HEK293 (cell line): ENCODE measurements at regions not wholly inside any gene's neighbourhood (a gene's known extent, or its start where the extent isn't known, plus 50 kb on each side); places are given as distances from the start of the nearest gene placed in this dataset.

Experiments used
- CTCF ChIA-PET: fragments of 350-600 bp; formaldehyde crosslinking; extraction: SDS; loops from one replicate; lab custom pipeline; 2021; ENCODE audit warnings: antibody characterized with exemption; lab: Yijun Ruan, JAX
- POLR2A ChIA-PET: fragments of 300-600 bp; formaldehyde crosslinking; extraction: SDS; loops from one replicate; lab custom pipeline; 2020; ENCODE audit warnings: antibody characterized with exemption, inconsistent platforms; lab: Yijun Ruan, JAX
- H3K27ac ChIP-seq: fragments of 200-500 bp; sonication (Bioruptor generic); 2 replicates; pipeline ENCODE4 v1.5.1; 2014; ENCODE audit warnings: low read depth, low read length, control low read depth, inconsistent platforms; ENCODE audit errors: extremely low read depth
- H3K36me3 ChIP-seq, 2 experiments: fragments of 200-500 bp in 1 of 2; sonication (Bioruptor generic) in 1 of 2; 1 replicate in 1 of 2; 2 replicates in 1 of 2; pipeline ENCODE4 v1.5.1; 2014 to 2017; ENCODE audit warnings: inconsistent platforms in 2 of 2, low read length in 2 of 2; ENCODE audit not compliant: control insufficient read depth in 2 of 2, insufficient read depth in 1 of 2
- H3K4me1 ChIP-seq: fragments of 200-500 bp; sonication (Bioruptor generic); 2 replicates; pipeline ENCODE4 v1.5.1; 2014; ENCODE audit warnings: mild to moderate bottlenecking, low read length, inconsistent platforms; ENCODE audit not compliant: control insufficient read depth, insufficient read depth
- H3K4me3 ChIP-seq: 2 replicates; pipeline ENCODE4 v1.5.1; 2011; ENCODE audit warnings: low read depth, mild to moderate bottlenecking, control low read depth, low read length, moderate library complexity
- H3K9me3 ChIP-seq: fragments of 200-500 bp; sonication (Bioruptor generic); 2 replicates; pipeline ENCODE4 v1.5.1; 2014; ENCODE audit warnings: low read depth, low read length, inconsistent platforms; ENCODE audit not compliant: control insufficient read depth, insufficient read depth
- WT1 ChIP-seq: fragments of 450-650 bp; formaldehyde crosslinking; IDR thresholded peaks from 2 replicates; pipeline ENCODE4 v1.5.1; 2016; ENCODE audit warnings: missing biosample characterization, missing genetic modification characterization
- YY1 ChIP-seq: fragments of 450-650 bp; formaldehyde crosslinking; IDR thresholded peaks from 2 replicates; pipeline ENCODE4 v1.5.1; 2018; ENCODE audit warnings: missing biosample characterization, missing genetic modification characterization
- ZBTB21 ChIP-seq: fragments of 450-650 bp; formaldehyde crosslinking; IDR thresholded peaks from 2 replicates; pipeline ENCODE4 v1.5.1; 2017; ENCODE audit warnings: missing biosample characterization, missing genetic modification characterization
- ZNF114 ChIP-seq: fragments of 450-650 bp; formaldehyde crosslinking; IDR thresholded peaks from 2 replicates; pipeline ENCODE4 v1.5.0; 2017; ENCODE audit warnings: missing biosample characterization, missing genetic modification characterization
- ZNF140 ChIP-seq: fragments of 450-650 bp; formaldehyde crosslinking; IDR thresholded peaks from 2 replicates; pipeline ENCODE4 v1.5.1; 2016; ENCODE audit warnings: missing biosample characterization, missing genetic modification characterization
- ZNF202 ChIP-seq: fragments of 450-650 bp; formaldehyde crosslinking; IDR thresholded peaks from 2 replicates; pipeline ENCODE4 v1.5.1; 2016; ENCODE audit warnings: missing biosample characterization, missing genetic modification characterization, borderline replicate concordance
- ZNF214 ChIP-seq: fragments of 450-650 bp; formaldehyde crosslinking; IDR thresholded peaks from 2 replicates; pipeline ENCODE4 v1.5.1; 2017; ENCODE audit warnings: missing biosample characterization, mild to moderate bottlenecking, missing genetic modification characterization, borderline replicate concordance
- ZNF324 ChIP-seq: fragments of 450-650 bp; formaldehyde crosslinking; IDR thresholded peaks from 2 replicates; pipeline ENCODE4 v1.5.1; 2016; ENCODE audit warnings: missing biosample characterization, missing genetic modification characterization
- ZNF350 ChIP-seq: fragments of 450-650 bp; formaldehyde crosslinking; IDR thresholded peaks from 2 replicates; pipeline ENCODE4 v1.5.0; 2017; ENCODE audit warnings: missing biosample characterization, mild to moderate bottlenecking, missing genetic modification characterization
- ZNF354C ChIP-seq: fragments of 450-650 bp; formaldehyde crosslinking; IDR thresholded peaks from 2 replicates; pipeline ENCODE4 v1.5.1; 2016; ENCODE audit warnings: missing biosample characterization, missing genetic modification characterization, low read depth, borderline replicate concordance
- ZNF37A ChIP-seq: fragments of 450-650 bp; IDR thresholded peaks from 2 replicates; pipeline ENCODE4 v1.5.1; 2018; ENCODE audit warnings: missing biosample characterization, missing genetic modification characterization
- ZNF404 ChIP-seq: fragments of 450-650 bp; formaldehyde crosslinking; IDR thresholded peaks from 2 replicates; pipeline ENCODE4 v1.5.1; 2017; ENCODE audit warnings: missing biosample characterization, missing genetic modification characterization
- ZNF521 ChIP-seq: fragments of 450-650 bp; formaldehyde crosslinking; IDR thresholded peaks from 2 replicates; pipeline ENCODE4 v1.5.1; 2017; ENCODE audit warnings: missing biosample characterization, mild to moderate bottlenecking, missing genetic modification characterization
- ZNF544 ChIP-seq: fragments of 450-650 bp; formaldehyde crosslinking; IDR thresholded peaks from 2 replicates; pipeline ENCODE4 v1.5.0; 2017; ENCODE audit warnings: missing biosample characterization, missing genetic modification characterization
- ZNF610 ChIP-seq: fragments of 450-650 bp; formaldehyde crosslinking; IDR thresholded peaks from 2 replicates; pipeline ENCODE4 v1.5.1; 2016; ENCODE audit warnings: missing biosample characterization, missing genetic modification characterization, borderline replicate concordance
- ZNF677 ChIP-seq: fragments of 450-650 bp; IDR thresholded peaks from 2 replicates; pipeline ENCODE4 v1.5.0; 2018; ENCODE audit warnings: missing biosample characterization, mild to moderate bottlenecking, missing genetic modification characterization, moderate library complexity
- ZNF843 ChIP-seq: fragments of 450-650 bp; formaldehyde crosslinking; IDR thresholded peaks from 2 replicates; pipeline ENCODE4 v1.5.1; 2016; ENCODE audit warnings: missing biosample characterization, missing genetic modification characterization
- TF ChIP-seq, protein P1 (sequence below): sonication (generic); formaldehyde crosslinking; IDR thresholded peaks from 2 replicates; pipeline ENCODE4 v1.8.1; 2022; ENCODE audit warnings: mild to moderate bottlenecking, moderate library complexity, missing genetic modification reagents
- TF ChIP-seq, protein P2 (sequence below): fragments of 450-650 bp; formaldehyde crosslinking; IDR thresholded peaks from 2 replicates; pipeline ENCODE4 v1.5.1; 2016; ENCODE audit warnings: missing biosample characterization, missing genetic modification characterization
- TF ChIP-seq, protein P3 (sequence below): fragments of 450-650 bp; formaldehyde crosslinking; IDR thresholded peaks from 2 replicates; pipeline ENCODE4 v1.5.1; 2016; ENCODE audit warnings: missing biosample characterization, missing genetic modification characterization
- TF ChIP-seq, protein P4 (sequence below): fragments of 450-650 bp; formaldehyde crosslinking; IDR thresholded peaks from 2 replicates; pipeline ENCODE4 v1.5.1; 2016; ENCODE audit warnings: missing biosample characterization, missing genetic modification characterization

DNA sequence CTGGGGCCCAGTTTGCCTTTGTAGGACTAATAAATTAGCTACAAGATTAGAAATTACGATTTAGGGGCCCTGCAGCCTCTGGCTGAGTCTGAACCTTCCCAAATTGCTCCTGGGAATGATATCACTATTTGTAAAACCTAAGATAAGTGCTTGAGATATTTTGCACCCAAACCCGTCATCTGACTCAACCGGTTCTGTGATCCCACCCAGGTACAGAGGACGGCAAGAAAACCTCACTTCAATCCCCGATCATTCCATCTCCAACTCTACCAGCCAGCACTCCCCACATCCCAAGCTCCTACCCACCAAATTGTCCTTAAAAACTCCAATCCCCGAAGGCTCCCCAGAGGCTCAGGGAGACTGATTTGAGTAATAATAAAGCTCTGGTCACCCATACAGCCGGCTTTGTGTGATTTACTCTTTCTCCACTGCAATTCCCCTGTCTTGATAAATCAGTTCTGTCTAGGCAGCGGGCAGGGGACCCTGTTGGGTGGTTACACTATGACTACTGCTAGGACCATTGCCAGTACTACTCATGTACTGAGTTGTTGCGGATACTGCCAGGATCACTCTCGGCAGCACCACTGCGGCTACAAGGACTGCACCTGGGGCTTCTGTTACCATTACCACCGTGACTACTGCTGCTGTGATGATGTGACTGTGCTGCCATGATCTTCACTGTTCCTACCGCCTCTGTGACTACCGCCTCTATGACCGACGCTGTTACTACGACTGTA is 73.1 kb downstream of the IRF8 start:
- CTCF ChIA-PET, result no interaction called here
- Histone ChIP-seq H3K27ac (no peak overlapping the region), H3K9me3 (no peaks in the 10 kb centered on the region), H3K4me3 (no peak overlapping the region), H3K36me3 (no peaks in the 10 kb centered on the region), H3K4me1 (no peaks in the 10 kb centered on the region)
- TF ChIP-seq ZNF202, result no peak
- TF ChIP-seq ZNF324, result no peak
- TF ChIP-seq YY1, result no peak
- TF ChIP-seq ZBTB21 (tag by site-specific recombination), result no peak
- no peak for TF ChIP-seq ZNF114 (tag by site-specific recombination)
- TF ChIP-seq, protein P1, sequence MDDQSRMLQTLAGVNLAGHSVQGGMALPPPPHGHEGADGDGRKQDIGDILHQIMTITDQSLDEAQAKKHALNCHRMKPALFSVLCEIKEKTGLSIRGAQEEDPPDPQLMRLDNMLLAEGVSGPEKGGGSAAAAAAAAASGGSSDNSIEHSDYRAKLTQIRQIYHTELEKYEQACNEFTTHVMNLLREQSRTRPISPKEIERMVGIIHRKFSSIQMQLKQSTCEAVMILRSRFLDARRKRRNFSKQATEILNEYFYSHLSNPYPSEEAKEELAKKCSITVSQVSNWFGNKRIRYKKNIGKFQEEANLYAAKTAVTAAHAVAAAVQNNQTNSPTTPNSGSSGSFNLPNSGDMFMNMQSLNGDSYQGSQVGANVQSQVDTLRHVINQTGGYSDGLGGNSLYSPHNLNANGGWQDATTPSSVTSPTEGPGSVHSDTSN (CRISPR knock-in tag), result no peak
- no peak for TF ChIP-seq ZNF521 (tag by site-specific recombination)
- no peak for TF ChIP-seq ZNF37A
- no peak for TF ChIP-seq ZNF350
- TF ChIP-seq, protein P2, sequence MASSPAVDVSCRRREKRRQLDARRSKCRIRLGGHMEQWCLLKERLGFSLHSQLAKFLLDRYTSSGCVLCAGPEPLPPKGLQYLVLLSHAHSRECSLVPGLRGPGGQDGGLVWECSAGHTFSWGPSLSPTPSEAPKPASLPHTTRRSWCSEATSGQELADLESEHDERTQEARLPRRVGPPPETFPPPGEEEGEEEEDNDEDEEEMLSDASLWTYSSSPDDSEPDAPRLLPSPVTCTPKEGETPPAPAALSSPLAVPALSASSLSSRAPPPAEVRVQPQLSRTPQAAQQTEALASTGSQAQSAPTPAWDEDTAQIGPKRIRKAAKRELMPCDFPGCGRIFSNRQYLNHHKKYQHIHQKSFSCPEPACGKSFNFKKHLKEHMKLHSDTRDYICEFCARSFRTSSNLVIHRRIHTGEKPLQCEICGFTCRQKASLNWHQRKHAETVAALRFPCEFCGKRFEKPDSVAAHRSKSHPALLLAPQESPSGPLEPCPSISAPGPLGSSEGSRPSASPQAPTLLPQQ (tag by site-specific recombination), result no peak
- TF ChIP-seq, all 188 proteins: peak for 0
- POLR2A ChIA-PET, result no interaction called here

DNA sequence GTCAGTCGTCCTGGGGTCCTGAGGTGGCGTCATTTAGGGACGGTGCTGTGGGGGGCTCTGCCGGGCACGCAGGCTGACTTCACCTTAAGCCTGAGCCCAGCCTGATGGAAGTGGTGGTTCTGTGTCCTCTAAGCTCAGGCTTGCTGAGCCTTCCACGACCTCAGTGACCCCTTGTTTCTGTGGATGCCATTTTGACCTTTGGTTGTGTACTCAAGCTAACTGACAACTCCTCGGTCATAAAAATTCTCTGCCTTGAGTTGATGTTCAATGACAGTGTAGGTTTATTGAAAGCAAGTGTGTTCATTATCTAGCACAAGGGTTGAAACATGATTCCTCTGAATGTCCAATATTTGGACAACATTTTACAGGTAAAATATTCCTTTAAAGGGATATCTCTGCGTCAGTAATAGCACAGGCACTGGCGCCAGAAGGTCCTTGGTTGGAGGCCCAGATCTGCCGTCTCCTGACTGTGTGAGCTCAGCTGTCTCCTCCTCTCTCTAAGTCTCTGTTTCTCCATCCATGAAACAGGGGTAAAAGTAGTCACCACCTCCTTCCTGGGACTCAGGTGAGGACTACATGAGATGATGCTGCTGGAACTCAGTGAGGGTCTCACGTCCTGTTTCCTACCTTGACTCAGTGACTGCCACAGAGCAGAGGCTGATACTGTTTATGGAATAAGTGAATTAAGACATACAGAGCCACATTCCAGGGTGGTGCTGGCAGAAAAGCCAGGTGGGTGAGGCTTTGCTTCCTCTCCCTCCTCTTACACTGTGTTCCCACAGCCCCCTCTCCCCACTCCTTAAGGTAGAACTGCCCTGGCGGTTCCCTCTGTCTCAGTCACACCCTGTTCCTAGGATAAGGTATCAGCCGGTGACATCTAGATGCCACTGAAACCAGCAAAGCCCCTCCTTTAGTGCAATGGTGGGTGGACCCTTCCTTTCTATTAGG is 75.7 kb downstream of the IRF8 start:
- H3K36me3 ChIP-seq, result no peaks in the 10 kb centered on the region
- TF ChIP-seq ZNF404 (tag by site-specific recombination), result no peak
- no peak for TF ChIP-seq ZNF140 (tag by site-specific recombination)
- TF ChIP-seq ZNF610 (tag by site-specific recombination), result no peak
- TF ChIP-seq, protein P1 (CRISPR knock-in tag), result no peak
- TF ChIP-seq, protein P3, sequence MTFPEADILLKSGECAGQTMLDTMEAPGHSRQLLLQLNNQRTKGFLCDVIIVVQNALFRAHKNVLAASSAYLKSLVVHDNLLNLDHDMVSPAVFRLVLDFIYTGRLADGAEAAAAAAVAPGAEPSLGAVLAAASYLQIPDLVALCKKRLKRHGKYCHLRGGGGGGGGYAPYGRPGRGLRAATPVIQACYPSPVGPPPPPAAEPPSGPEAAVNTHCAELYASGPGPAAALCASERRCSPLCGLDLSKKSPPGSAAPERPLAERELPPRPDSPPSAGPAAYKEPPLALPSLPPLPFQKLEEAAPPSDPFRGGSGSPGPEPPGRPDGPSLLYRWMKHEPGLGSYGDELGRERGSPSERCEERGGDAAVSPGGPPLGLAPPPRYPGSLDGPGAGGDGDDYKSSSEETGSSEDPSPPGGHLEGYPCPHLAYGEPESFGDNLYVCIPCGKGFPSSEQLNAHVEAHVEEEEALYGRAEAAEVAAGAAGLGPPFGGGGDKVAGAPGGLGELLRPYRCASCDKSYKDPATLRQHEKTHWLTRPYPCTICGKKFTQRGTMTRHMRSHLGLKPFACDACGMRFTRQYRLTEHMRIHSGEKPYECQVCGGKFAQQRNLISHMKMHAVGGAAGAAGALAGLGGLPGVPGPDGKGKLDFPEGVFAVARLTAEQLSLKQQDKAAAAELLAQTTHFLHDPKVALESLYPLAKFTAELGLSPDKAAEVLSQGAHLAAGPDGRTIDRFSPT (tag by site-specific recombination), result no peak
- TF ChIP-seq, protein P4, sequence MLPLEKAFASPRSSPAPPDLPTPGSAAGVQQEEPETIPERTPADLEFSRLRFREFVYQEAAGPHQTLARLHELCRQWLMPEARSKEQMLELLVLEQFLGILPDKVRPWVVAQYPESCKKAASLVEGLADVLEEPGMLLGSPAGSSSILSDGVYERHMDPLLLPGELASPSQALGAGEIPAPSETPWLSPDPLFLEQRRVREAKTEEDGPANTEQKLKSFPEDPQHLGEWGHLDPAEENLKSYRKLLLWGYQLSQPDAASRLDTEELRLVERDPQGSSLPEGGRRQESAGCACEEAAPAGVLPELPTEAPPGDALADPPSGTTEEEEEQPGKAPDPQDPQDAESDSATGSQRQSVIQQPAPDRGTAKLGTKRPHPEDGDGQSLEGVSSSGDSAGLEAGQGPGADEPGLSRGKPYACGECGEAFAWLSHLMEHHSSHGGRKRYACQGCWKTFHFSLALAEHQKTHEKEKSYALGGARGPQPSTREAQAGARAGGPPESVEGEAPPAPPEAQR (tag by site-specific recombination), result no peak
- no peak for TF ChIP-seq ZNF214 (tag by site-specific recombination)
- TF ChIP-seq ZNF354C (tag by site-specific recombination), result no peak
- no peak for TF ChIP-seq ZNF677 (tag by site-specific recombination)
- TF ChIP-seq ZNF544 (tag by site-specific recombination), result no peak
- TF ChIP-seq WT1 (tag by site-specific recombination), result no peak
- TF ChIP-seq ZNF843 (tag by site-specific recombination), result no peak
- TF ChIP-seq, all 188 proteins: peak for 0
- Histone ChIP-seq H3K9me3 (no peaks in the 10 kb centered on the region), H3K27ac (no peak overlapping the region), H3K4me3 (no peak overlapping the region), H3K4me1 (no peaks in the 10 kb centered on the region)
- ChIA-PET CTCF (interaction anchor here (2.1 kb wide), 1 partner anchor 155 kb away, joined by 10 read pairs; no protein-coding TSS in a partner anchor), POLR2A (no interaction called here)
